Uterus (tissue), 2 donors: ENCODE measurements at regions not wholly inside any gene's neighbourhood (a gene's known extent, or its start where the extent isn't known, plus 50 kb on each side); places are given as distances from the start of the nearest gene placed in this dataset.

Experiments
- CTCF ChIP-seq, 4 experiments: fragments of 200-600 bp in 2 of 4; fragments of 450-650 bp in 2 of 4; sonication (generic) in 2 of 4; IDR thresholded peaks; one replicate each; pipeline ENCODE4 v1.5.1; 2016 to 2019; ENCODE audit warnings: antibody characterized with exemption in 4 of 4, mild to moderate bottlenecking in 2 of 4, moderate library complexity in 1 of 4
- POLR2A ChIP-seq, 2 donors: fragments of 450-650 bp; IDR thresholded peaks; one replicate each; pipeline ENCODE4 v1.6.1; 2016; ENCODE audit warnings: antibody characterized with exemption in 2 of 2, mild to moderate bottlenecking in 1 of 2, moderate library complexity in 1 of 2

- TF ChIP-seq CTCF (IDR thresholded peaks at IDR 0.05): no peak
- no peak for TF ChIP-seq POLR2A (IDR thresholded peaks at IDR 0.05)
Measured at GRCh38 chr5:23626961-23627360, 119.6 kb downstream of the PRDM9 start.
